ENCODE measurements at regions not wholly inside any gene's neighbourhood (a gene's known extent, or its start where the extent isn't known, plus 50 kb on each side); places are given as distances from the start of the nearest gene placed in this dataset.
"Not testable (repeated sequence)": the region's sequence is repeated elsewhere in the genome, so short reads cannot be mapped to it uniquely, and the experiment has no call there.

DNA sequence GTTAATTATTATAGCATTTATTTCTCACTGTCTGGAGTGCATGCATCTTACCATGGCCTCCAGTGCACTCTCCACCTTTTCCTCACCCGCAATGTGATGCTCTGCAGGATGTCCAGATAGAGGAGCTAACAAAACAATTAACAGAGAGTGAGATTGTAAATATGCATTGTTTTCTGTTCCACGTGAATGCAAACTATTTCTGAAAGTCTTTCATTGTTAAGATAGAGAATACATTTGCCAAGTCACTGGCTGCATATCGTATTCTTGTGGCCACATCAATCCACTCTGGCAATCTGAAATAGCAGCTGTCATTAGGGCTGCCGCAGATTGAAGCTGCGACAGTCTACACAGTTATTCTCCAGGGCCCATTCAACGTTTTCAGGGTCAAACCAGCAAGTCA, 143.8 kb downstream of the DUSP10 start:
- no peak for DNase-seq

DNA sequence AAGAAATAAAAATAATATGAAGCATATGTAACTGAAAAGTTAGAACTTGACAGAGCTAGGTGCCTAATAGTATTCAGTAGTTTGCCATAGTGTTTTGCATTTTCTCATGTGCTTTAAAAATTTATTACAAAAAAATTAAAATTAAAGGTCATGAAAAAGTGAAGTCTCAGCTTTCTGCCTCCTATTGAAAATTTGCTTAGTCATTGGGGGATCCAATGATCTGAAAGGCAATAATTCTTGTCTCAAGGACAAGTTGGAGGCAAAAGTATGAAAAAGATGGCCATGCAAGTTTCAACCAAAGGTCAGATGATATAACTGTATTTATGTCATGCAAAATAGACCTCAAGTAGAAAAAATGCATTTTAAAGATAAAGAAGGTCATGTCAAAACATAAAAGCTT, 140.7 kb downstream of the DUSP10 start:
- DNase-seq = no peak

DNA sequence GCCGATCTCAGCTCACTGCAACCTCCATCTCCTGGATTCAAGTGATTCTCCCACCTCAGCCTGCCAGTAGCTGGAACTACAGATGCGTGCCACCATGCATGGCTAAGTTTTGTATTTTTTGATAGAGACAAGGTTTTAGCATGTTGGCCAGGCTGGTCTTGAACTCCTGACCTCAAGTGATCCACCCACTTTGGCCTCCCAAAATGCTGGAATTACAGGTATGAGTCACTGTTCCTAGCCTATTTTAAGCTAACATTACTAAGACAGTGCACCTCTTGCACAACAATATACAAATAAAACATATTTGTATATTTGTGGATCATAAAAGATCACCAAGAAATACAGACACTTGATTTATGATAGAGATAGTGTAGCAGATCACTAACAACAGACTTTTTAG, 139.1 kb downstream of the DUSP10 start:
- no peak for DNase-seq

DNA sequence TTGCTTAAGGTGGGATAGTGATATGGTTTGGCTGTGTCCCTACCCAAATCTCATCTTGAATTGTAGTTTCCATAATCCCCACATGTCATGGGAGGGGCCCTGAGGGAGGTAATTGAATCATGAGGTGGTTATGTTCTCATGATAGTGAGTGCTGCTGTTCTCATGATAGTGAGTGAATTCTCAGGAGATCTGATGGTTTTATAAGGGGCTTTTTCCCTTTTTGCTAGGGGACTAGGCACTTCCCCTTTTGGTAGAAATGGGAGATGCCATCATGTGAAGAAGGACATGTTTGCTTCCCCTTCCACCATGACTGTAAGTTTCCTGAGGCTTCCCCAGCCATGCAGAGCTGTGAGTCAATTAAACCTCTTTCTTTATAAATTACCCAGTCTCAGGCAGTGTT, 137.5 kb downstream of the DUSP10 start:
- DNase-seq = not testable (repeated sequence)

GRCh38 chr1:221604948-221605347, 136.9 kb downstream of the DUSP10 start:
- DNase-seq = no peak

DNA sequence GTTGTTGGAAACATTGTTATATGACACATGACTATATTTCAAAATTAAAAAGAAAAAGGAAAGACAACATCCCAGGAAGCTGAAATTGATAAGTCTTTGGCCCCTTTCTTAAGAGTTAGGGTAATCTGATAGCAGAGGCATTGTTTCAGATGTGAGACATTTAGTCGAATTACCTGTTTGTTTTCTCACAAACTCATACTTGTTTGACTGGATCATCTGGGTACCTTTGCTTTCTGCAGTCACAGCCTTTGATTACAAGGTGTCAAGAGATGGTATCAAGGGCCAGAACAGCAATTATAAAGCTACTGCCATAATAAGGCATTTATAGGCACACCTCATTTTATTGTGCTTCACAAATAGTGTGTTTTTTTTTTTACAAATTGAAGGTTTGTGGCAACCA, 136.3 kb downstream of the DUSP10 start:
- DNase-seq = no peak

DNA sequence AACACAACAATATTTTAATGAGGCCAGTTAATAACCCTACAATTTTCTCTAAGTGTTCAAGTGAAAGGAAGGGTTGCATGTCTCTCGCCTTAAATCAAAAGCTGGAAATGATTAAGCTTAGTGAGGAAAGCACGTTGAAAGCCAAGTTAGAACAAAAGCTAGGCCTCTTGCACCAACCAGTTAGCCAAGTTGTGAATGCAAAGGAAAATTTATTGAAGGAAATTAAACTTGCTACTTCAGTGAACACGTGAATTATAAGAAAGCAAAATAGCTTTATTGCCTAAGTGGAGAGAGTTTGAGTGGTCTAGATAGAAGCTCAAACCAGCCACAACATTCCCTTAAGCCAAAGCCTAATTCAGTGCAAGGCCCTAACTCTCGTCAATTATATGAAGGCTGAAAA, 135.6 kb downstream of the DUSP10 start:
- DNase-seq = no peak

DNA sequence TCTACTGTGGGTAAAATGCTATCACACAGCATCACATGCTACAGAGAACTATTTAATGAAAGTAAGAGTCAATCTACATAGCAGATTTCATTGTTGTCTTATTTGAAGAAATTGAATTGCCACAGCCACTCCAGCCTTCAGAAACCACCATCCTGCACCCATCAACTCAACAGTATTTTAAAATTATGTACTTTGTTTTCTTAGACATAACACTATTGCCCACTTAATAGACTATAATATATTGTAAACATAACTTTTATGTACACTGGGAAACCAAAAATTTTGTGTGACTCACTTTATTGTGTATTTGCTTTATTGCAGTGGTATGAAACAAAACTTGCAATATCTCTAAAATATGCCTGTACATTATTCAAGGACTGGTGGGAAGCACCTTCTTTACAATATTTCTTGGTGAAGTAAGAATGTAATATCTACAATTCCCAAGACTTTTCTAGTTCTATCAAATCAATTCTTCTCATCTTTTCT, 133.0 kb downstream of the DUSP10 start:
- no peak for DNase-seq

- DNase-seq = no peak
Measured at GRCh38 chr1:221611656-221612046, 130.2 kb downstream of the DUSP10 start.

- peak; percentile 56 for DNase-seq
Measured at GRCh38 chr1:221612047-221612777, 129.7 kb downstream of the DUSP10 start.

DNA sequence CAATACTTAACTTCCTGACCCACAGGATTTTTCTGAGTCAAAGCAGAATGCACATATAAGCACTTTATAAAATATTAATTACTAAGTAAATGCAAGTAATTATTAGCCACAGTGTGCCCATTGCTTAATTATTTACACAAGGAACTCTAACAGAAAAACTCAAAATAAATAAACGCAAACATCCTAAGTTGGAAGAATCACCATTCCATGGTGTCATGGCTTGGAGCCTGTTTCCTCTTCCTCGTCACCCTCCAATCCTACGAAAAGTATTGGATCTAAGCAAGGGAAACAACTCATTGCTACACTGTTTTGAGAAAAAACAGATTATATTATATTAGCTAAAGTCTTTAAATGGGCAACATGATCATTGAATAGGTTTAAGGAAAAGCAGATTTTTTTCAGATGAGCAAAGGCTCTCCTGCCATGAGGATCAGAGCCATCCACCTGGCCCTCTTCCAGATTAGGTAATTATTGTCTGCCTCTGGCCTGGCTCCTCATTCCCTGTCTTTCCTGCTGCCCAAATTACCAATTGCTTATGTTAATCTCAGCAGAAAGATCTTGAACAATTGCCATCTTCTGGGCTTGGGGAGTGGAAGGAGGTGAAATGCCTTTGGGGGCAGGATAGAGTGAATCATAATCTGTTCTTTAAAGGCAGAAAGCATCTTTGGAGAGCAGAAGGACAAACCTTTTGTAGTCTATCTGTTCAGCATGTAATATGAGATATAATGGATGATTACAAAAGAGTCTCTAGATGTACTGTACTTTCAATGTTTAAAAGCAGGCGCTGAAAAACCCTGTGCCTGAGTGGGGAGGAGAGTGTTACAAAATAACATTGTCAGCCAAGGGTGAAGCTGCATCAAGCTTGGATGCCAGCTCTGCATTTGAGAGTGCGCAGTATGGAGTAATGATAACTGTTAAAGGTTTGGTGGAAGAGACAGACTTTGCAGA, 121.2 kb downstream of the DUSP10 start:
- no peak for DNase-seq

GRCh38 chr1:221621683-221622082, 120.2 kb downstream of the DUSP10 start:
- no peak for DNase-seq

DNA sequence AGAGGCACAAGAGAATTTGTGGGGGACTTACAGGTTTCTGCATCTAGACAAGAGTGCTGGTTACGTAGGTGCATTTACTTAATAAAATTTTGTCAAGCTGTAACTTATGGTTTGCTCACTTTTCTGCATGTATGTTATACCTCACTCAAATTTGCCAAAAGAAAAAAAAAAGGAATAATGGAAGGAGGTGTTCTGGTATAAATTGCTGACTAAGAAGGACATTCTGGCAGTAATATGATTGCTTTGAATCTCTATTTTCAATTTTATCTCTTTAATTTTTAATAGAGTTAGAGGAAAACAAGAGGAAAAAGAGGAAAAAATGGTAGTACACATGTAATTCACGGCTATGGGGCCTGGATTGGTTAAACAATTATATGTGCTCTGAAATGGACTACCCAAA, 119.5 kb downstream of the DUSP10 start:
- no peak for DNase-seq

GRCh38 chr1:221625026-221625425, 116.9 kb downstream of the DUSP10 start:
- no peak for DNase-seq

- DNase-seq = no peak
Measured at GRCh38 chr1:221626041-221626440, 115.8 kb downstream of the DUSP10 start.

GRCh38 chr1:221630236-221630635, 111.7 kb downstream of the DUSP10 start:
- DNase-seq = no peak

- DNase-seq = no peak
Measured at GRCh38 chr1:221631556-221631955, 110.3 kb downstream of the DUSP10 start.

GRCh38 chr1:221632072-221632471, 109.8 kb downstream of the DUSP10 start:
- DNase-seq = no peak

DNA sequence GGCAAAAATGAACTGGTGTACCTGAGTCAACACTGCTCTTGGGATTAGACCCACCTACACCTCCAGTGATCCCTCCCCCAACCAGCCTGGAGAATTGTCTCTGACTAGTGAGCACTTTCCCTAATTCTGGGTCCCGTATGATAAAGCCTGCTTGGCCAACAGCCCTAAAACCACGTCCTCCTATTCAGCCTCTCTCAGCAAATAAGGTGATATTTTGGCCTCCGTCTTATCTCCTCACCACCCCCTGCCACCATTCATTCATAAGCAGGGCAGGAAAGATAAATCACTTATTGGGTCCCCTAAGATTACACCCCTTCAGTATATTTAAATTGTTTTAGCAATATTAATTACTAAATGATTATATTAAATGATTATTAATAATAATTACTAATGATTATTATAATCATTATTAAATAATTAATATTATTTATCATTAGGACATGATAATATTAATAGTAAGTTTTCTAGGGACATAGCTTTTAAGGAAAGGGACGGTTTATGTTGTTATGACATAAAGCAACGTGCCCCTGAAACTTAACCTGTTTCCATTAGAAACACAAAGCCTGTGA, 108.0 kb downstream of the DUSP10 start:
- no peak for DNase-seq

GRCh38 chr1:221634606-221635005, 107.3 kb downstream of the DUSP10 start:
- DNase-seq = no peak

GRCh38 chr1:221635305-221635704, 106.6 kb downstream of the DUSP10 start:
- DNase-seq = no peak

DNA sequence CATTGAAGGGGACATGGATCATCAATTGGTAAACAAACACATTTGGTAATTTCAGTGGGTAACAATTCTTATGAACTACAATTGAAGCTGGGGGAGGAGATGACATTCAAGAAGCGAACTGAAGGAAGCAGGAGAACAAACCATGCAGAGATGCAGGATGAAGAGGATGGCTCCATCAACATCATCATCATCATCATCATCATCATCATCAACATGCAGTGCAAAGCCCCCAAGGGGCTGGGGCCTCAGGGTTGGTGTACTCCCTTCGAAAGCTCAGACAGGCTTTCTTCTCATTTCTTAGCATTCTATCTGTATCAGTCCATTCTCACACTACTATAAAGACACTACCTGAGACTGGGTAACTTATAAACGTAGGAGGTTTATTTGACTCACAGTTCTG, 105.8 kb downstream of the DUSP10 start:
- DNase-seq = no peak

DNA sequence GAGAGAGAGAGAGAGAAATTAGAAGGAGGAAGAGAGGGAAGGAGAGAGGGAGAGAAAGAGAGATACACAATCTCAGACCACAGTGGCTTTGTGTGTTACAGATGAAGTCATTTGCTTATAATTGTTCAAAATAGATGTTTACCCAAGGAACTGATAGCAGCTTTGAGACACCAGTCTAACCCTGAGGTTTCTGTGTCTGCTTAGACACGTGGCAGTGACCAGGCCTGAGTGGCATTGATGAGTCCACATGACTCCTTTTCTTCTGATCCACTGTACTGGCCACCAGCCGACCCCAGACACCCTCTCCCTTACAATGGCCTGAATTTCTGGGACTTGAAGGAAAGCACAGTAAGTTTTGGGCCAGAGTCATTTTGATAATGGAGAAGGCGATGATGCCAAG, 104.9 kb downstream of the DUSP10 start:
- DNase-seq = no peak
